ENCODE measurements at regions not wholly inside any gene's neighbourhood (a gene's known extent, or its start where the extent isn't known, plus 50 kb on each side); places are given as distances from the start of the nearest gene placed in this dataset.
A peak's percentile ranks its signal among the peaks of the same experiment; 100 is the strongest.
"Not testable (repeated sequence)": the region's sequence is repeated elsewhere in the genome, so short reads cannot be mapped to it uniquely, and the experiment has no call there.

DNA sequence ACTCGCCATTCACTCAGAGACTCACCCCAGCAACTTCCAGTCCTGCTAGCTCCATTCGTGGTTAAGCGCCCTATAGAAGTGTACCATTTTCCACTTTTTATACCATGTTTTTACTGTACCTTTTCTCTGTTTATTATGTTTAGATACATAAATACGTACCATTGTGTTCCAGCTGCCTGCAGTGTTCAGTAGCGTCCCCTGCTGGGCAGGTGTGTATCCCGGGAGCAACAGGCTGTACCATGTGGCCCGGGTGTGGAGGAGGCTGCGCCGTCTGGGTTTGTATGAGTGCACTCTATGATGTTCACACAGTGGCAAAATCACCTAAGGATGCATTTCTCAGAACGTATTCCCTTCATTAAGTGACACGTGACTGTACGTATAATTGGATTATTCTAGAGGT, 351.5 kb upstream of the FRG1 start:
- DNase-seq; H3K4me1 ChIP-seq; H3K4me3 ChIP-seq (ENCODE audit: low read depth, low read length); H3K36me3 ChIP-seq; H3K27me3 ChIP-seq; H3K9me3 ChIP-seq: not testable (repeated sequence)

DNA sequence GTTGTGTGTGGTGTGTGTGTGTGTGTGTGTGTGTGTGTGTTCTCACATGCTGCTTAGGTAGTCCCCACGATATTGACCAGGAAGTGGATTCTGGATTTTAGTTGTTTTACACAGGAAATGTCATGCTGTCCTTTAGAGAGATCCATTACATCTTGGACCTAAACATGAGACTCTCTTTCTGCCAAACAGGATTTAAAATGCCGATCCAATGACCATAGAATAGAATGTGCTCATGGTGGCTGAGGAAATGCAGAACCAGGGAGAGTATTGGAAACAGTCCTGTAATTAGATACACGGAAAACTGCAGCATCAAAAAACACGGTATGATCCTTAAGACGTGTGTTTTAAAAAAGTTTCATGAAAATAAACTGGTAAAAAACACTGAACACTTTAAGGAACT, 347.8 kb upstream of the FRG1 start:
- no peaks in the 10 kb centered on the region for H3K4me1 ChIP-seq
- H3K4me3 ChIP-seq (ENCODE audit: low read depth, low read length), result no peak overlapping the region
- TF ChIP-seq, protein P1, sequence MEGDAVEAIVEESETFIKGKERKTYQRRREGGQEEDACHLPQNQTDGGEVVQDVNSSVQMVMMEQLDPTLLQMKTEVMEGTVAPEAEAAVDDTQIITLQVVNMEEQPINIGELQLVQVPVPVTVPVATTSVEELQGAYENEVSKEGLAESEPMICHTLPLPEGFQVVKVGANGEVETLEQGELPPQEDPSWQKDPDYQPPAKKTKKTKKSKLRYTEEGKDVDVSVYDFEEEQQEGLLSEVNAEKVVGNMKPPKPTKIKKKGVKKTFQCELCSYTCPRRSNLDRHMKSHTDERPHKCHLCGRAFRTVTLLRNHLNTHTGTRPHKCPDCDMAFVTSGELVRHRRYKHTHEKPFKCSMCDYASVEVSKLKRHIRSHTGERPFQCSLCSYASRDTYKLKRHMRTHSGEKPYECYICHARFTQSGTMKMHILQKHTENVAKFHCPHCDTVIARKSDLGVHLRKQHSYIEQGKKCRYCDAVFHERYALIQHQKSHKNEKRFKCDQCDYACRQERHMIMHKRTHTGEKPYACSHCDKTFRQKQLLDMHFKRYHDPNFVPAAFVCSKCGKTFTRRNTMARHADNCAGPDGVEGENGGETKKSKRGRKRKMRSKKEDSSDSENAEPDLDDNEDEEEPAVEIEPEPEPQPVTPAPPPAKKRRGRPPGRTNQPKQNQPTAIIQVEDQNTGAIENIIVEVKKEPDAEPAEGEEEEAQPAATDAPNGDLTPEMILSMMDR (IDR thresholded peaks at IDR 0.05; ENCODE audit: low read depth, low read length), result no peak
- no peaks in the 10 kb centered on the region for H3K27me3 ChIP-seq
- no peaks in the 10 kb centered on the region for H3K36me3 ChIP-seq
- no peaks in the 10 kb centered on the region for H3K9me3 ChIP-seq
- no peak for DNase-seq

DNA sequence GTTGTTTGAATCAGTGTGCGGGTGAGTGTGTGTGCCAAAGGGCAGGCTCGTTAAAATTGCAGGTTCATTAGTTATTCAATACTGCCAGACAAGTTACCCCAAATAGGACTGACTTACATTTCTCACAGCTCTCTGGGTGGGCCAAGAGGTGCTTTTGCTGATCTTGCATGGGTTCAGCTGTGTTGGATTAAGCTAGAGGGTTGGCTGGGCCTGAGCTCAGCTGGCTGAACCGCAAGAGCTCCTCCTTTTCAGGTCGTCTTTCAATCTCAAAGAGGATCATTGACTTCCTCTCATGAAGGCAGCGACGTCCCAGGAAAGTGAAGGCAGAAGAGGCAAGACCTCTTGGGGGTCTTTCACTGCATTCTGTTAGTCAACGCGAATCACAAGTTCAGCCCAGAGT, 343.3 kb upstream of the FRG1 start:
- H3K27me3 ChIP-seq, result no peaks in the 10 kb centered on the region
- DNase-seq, result no peak
- TF ChIP-seq, protein P1 (IDR thresholded peaks at IDR 0.05; ENCODE audit: low read depth, low read length), result no peak

GRCh38 chr4:189600264-189600663, 340.4 kb upstream of the FRG1 start:
- peak overlapping the region; percentile 9 for H3K4me3 ChIP-seq (ENCODE audit: low read depth, low read length)
- no peaks in the 10 kb centered on the region for H3K27me3 ChIP-seq
- no peaks in the 10 kb centered on the region for H3K9me3 ChIP-seq
- TF ChIP-seq, protein P1 (IDR thresholded peaks at IDR 0.05; ENCODE audit: low read depth, low read length), result peak; percentile 11; the same call in 1 of the 2 replicates
- H3K36me3 ChIP-seq, result no peaks in the 10 kb centered on the region
- peaks cover 4% of the 10 kb centered on the region; the same call in 1 of the 2 replicates for H3K4me1 ChIP-seq
- DNase-seq, result no peak

More for the DNA sequence above, 343.3 kb upstream of the FRG1 start:
- no peak overlapping the region for H3K4me3 ChIP-seq (ENCODE audit: low read depth, low read length)
- peaks cover 4% of the 10 kb centered on the region; the same call in 1 of the 2 replicates for H3K4me1 ChIP-seq
- H3K9me3 ChIP-seq, result no peaks in the 10 kb centered on the region
- H3K36me3 ChIP-seq, result no peaks in the 10 kb centered on the region

- H3K36me3 ChIP-seq, result no peaks in the 10 kb centered on the region
- DNase-seq, result peak; percentile 68
Observed at GRCh38 chr4:189600718-189601435, 339.8 kb upstream of the FRG1 start.

GRCh38 chr4:189602827-189603226, 337.8 kb upstream of the FRG1 start:
- not testable (repeated sequence) for H3K27me3 ChIP-seq; H3K36me3 ChIP-seq; H3K9me3 ChIP-seq; H3K4me1 ChIP-seq; H3K4me3 ChIP-seq (ENCODE audit: low read depth, low read length); DNase-seq

More at GRCh38 chr4:189600718-189601435, 339.8 kb upstream of the FRG1 start:
- TF ChIP-seq, protein P1 (IDR thresholded peaks at IDR 0.05; ENCODE audit: low read depth, low read length), result no peak
- H3K9me3 ChIP-seq, result no peaks in the 10 kb centered on the region
- H3K4me3 ChIP-seq (ENCODE audit: low read depth, low read length), result peak overlapping the region; percentile 9
- H3K27me3 ChIP-seq, result no peaks in the 10 kb centered on the region
- peaks cover 4% of the 10 kb centered on the region; the same call in 1 of the 2 replicates for H3K4me1 ChIP-seq

DNA sequence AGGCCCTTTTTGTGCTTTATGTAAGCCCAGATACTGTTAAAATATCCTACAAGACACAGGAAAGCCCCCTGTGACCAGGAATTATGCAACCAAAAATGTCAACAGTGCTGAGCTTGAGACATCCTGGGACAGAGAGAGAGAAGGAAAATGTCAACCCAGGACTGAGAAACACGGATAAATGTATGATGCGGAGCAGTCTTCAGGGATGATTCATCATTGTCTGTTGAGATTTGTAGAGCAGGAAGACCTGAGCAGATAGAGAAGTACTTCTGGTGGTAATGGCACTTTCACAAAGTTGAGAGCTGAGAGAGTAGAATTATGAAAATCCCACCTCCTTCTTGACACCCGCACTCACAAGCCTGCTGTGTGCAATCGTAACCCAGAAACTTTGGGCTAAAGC, 330.1 kb upstream of the FRG1 start:
- H3K9me3 ChIP-seq; H3K4me1 ChIP-seq; H3K36me3 ChIP-seq; H3K4me3 ChIP-seq (ENCODE audit: low read depth, low read length); H3K27me3 ChIP-seq; DNase-seq: not testable (repeated sequence)
